ENCODE measurements at regions not wholly inside any gene's neighbourhood (a gene's known extent, or its start where the extent isn't known, plus 50 kb on each side); places are given as distances from the start of the nearest gene placed in this dataset.

- DNase-seq (ENCODE audit: low read depth) = peak; percentile 56
These were observed 173.6 kb upstream of the NUDT6 start for GRCh38 chr4:123096038-123096437.

DNA sequence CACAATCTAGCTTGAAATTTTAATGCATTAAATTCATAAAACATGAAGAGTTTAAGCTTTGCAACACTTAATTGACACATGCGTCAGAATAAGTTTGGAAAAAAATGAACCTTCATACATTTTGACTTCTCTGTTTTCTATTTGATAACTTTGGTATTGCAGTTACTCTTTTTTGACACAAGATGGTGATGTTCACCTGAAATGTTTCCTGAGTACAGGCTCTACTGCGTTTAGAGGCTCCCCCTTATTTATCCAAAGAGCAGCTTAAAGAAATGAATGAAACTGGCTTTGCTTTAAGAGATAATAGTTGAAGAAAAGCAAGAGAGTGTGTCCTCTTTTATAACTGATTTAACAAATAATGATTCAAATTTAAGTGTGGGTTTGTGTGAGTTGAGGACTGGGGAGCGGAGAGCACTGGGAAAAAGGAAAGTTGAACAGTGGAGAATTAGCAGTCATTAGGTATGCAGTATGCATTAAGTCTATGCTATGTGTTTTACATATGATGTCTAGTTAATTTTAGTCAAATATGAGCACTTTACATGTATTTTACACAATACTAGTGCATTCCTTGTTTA is 180.6 kb upstream of the NUDT6 start:
- DNase-seq (ENCODE audit: low read depth) = peak; percentile 69

- no peak for DNase-seq (ENCODE audit: low read depth)
These were observed 182.1 kb upstream of the NUDT6 start for GRCh38 chr4:123104310-123105025.

DNA sequence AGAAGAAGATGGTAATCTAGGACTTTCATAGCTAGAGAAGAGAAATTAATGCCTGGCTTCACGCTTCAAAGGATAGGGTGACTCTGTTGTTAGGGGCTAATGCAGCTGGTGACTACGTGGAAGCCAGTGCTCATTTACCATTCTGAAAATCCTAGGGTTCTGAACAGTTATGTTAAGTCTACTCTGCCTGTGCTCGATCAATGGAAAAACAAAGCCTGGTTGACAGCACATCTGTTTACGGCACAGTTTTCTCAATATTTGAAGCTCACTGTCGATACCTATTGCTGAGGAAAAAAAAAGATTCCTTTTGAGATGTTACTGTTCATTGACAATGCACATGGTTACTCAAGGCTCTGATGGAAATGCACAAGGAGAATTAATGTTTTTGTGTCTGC is 182.6 kb upstream of the NUDT6 start:
- no peak for DNase-seq (ENCODE audit: low read depth)

GRCh38 chr4:123106747-123107146 is 184.3 kb upstream of the NUDT6 start:
- no peak for DNase-seq (ENCODE audit: low read depth)

DNA sequence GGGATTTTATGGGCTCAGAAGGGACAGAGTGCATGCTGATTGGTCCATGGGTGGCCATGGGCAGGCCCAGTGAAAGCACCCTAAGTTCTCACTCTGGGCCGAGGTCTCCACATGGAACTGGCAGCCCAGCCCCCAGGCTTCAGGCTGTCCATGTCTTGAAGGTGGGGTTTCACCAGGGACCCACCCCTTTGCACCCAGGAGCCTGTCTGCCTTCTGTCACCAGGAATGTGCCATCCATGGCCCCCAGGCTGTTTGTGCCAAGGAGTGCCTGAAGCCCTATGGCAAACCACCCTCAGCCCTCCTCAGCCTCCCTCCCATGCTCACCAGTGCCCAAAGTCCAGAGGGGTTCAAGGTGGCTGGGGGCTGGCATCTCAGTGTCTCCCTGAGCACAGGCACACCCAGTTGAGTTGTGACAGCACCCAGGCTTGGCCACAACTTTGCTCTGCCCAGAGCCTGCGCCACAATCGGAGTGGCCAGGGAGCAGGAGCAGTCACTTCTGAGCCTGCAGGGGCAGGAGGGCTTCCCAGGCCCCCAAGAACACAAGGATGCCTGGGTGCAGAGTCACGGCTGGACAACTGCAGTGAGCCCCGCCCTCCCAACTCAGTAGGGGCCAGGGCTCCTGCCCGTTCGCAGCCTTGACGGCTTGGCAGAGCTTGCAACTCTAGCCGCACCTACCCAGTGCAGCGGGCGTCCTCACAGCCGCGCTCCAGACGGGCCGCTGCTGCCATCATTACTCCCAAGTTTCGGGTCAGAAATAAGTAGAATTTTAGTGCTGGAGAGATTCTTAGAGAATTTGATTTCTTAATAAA is 185.3 kb upstream of the NUDT6 start:
- no peak for DNase-seq (ENCODE audit: low read depth)

GRCh38 chr4:123109139-123109538 is 186.7 kb upstream of the NUDT6 start:
- DNase-seq (ENCODE audit: low read depth) = no peak

DNA sequence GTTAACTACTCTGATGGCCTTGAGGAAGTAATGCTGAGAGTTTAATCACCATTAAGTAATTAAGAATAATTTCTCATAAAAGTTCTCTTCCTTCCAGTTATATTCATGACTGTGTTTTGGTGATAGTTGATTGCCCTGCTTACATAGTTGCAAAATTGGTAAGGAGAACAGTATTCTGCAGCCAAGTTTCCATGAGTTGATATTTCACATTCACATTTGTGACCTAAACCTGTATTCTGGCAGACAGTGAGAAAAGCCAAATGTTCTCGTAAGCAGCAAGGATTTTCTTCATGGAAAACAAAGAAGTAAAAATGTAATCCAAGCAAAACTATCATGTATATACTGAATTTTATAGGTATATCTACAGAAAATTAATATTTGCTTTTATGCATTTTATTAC is 187.8 kb upstream of the NUDT6 start:
- no peak for DNase-seq (ENCODE audit: low read depth)

DNA sequence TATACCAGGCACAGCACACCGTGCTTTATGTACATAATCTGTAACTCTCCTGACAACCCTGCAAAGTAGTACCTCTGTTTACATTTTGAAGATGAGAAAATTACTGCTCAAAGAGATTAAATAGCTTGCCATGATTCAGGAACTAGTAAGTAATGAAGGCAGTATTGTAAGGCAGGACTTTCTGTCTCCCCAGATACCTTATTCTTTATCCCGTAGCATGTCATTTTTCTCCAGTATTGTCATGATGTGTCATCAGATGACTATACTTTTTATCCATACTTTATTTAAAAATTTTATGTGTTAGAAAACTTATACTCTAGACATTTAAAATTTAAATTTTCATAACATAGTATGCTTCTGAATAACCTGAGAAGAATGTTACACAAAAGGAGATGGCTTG is 188.3 kb upstream of the NUDT6 start:
- no peak for DNase-seq (ENCODE audit: low read depth)

GRCh38 chr4:123113155-123113554 is 190.8 kb upstream of the NUDT6 start:
- DNase-seq (ENCODE audit: low read depth) = no peak

DNA sequence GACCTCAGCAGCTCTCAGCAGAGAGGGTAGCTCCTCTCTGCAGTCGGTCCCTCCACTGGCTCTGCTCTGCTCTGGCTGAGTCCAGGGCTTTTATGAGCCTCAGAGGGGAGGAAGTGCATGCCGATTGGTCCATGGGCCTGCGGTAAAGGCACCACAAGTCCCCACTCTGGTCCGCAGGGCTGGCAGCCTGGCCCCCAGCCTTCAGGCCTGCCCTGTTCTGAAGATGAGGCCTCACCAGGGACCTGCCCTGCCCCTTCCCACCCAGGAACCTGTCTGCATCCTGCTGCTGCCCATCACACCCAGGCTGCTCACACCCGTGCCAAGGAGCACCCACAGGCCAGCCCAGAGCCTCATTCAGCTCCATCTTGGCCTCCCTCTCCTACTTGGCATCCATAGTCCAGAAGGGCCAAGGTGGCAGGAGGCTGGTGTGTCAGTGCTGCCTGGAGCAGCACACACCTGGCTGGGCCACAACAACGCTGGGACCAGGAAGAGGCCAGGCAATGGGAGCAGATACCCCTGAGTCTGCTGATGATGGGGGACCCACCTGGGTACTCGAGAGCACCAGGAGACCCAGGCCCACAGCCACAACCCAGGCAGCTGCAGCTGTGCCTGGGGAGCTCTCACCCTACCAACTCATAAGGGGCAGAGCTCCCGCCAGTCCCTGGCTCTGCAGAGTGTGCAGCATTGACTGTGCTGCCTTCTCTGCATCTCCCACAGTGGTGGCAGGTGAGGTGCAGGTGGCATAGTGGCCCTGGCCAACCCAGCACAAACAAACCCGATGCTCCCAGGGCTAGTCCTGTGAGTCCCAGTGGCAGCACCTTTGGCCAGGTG is 191.9 kb upstream of the NUDT6 start:
- DNase-seq (ENCODE audit: low read depth) = no peak

DNA sequence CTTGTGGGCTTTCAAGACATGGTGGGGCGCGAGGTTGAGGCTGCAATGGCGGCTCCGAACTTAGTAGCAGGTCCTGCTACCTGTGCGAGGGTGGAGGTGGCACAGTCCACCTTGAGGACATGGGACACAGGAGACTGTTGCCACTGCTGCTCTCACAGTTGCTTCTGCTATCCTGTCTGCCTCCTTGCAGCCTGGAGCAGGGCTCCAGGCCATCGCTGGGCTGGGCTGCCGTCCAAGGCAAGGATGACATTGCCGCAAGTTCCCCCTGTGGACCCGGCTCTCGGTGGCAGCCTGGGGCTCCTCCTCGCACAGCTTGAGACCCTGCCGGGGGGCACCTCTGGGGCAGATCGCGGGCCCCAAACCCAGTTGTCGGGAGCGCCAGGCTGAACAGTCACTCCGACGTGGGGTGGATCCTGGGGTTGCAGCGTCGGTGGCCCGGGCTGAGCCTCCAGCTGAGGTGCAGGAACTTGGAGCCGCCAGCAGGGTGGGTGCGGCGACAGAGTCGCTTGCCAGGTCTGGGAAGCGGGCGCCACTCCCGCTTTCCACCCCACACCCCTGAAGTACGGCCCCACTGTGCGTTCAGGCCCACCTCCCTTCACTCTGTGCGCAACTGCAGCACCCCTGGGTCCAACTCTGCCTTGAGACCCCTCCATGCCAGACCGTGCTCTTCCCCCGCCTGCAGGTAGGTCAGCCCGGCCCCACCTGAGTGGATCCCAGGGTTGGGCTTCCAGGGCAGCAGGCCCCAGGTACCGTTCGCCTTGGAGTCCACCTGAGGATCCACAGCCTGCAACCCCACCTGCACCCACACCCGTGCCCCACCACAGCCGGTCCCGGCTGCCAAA is 192.7 kb upstream of the NUDT6 start:
- no peak for DNase-seq (ENCODE audit: low read depth)

GRCh38 chr4:123116412-123116811 is 194.0 kb upstream of the NUDT6 start:
- DNase-seq (ENCODE audit: low read depth) = peak; percentile 72

- DNase-seq (ENCODE audit: low read depth) = peak; percentile 86
These were observed 198.1 kb upstream of the NUDT6 start for GRCh38 chr4:123120473-123120872.

GRCh38 chr4:123121241-123121907 is 199.0 kb upstream of the NUDT6 start:
- peak; percentile 69 for DNase-seq (ENCODE audit: low read depth)

GRCh38 chr4:123125477-123125876 is 203.1 kb upstream of the NUDT6 start:
- no peak for DNase-seq (ENCODE audit: low read depth)

DNA sequence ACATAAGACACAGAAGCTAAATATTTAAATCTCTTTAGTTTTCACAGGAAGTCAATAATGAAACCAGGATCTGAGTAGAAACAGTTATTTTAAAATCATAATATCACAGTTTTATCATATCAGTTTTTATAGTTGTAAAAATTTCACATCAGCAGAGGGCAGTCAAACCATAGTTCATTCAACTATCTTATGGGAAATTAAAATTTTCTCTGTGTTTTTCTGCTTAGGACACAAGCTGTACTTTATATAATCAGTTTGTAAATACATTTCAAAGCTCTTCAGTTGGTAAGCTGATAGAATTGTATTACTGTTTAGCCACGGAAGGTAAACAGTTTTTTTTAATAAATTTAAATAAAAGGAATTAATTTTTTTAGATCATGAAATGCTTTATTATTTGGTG is 204.8 kb upstream of the NUDT6 start:
- DNase-seq (ENCODE audit: low read depth) = peak; percentile 54

GRCh38 chr4:123127875-123128274 is 205.5 kb upstream of the NUDT6 start:
- DNase-seq (ENCODE audit: low read depth) = peak; percentile 65

DNA sequence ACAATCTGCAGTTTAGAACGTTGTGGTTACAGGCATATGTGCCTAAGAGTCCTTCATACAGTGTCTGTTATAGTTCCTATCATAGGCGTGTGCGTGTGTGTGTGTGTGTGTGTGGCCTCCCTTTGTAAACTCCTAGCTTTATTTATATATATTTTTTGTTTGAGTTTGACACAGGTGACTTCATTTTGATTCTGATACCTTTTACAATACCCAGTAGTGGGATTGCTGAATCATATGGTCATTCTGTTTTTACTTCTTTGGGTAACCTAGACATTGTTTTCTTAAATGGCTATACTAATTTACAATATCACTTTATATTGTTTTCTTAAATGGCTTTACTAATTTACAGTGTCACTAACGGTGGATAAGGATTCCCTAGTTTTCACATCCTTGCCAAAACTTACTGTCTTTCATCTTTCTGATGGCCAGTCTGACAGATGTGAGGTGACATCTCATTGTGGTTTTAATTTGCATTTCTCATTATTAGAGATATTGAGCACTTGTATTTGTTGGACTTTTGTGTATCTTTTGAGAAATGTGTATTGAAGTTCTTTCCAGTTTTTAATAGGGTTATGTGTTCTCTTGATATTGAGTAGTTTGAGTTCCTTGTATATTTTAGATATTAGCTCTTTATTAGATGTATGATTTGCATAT is 211.1 kb upstream of the NUDT6 start:
- no peak for DNase-seq (ENCODE audit: low read depth)

DNA sequence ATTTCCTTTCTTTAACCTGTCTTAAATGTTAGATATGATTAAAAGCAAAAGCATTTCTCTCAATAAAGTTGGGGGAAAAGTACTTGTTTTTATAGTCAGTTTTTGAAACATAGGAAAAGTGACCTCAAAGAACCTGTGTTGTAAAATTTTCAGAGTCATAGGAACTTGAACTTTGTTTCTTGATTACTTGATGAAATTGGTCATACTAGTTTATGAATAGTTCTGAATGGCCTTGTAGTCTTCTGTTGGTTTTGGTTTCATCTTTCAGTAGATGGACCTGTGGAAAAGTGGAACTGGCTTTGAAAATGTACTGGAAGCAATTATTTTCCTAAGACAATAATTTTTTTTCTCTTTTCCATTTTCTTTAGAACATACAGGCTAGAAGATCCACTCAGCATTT is 222.2 kb upstream of the NUDT6 start:
- no peak for DNase-seq (ENCODE audit: low read depth)
